HEK293 (cell line): ENCODE measurements at regions not wholly inside any gene's neighbourhood (a gene's known extent, or its start where the extent isn't known, plus 50 kb on each side); places are given as distances from the start of the nearest gene placed in this dataset.

ENCODE experiments used
- CTCF ChIA-PET: fragments of 350-600 bp; formaldehyde crosslinking; extraction: SDS; loops from one replicate; lab custom pipeline; 2021; ENCODE audit warnings: antibody characterized with exemption; lab: Yijun Ruan, JAX
- POLR2A ChIA-PET: fragments of 300-600 bp; formaldehyde crosslinking; extraction: SDS; loops from one replicate; lab custom pipeline; 2020; ENCODE audit warnings: antibody characterized with exemption, inconsistent platforms; lab: Yijun Ruan, JAX
- H3K27ac ChIP-seq: fragments of 200-500 bp; sonication (Bioruptor generic); 2 replicates; pipeline ENCODE4 v1.5.1; 2014; ENCODE audit warnings: low read depth, low read length, control low read depth, inconsistent platforms; ENCODE audit errors: extremely low read depth
- H3K36me3 ChIP-seq, 2 experiments: fragments of 200-500 bp in 1 of 2; sonication (Bioruptor generic) in 1 of 2; 1 replicate in 1 of 2; 2 replicates in 1 of 2; pipeline ENCODE4 v1.5.1; 2014 to 2017; ENCODE audit warnings: inconsistent platforms in 2 of 2, low read length in 2 of 2; ENCODE audit not compliant: control insufficient read depth in 2 of 2, insufficient read depth in 1 of 2
- H3K4me1 ChIP-seq: fragments of 200-500 bp; sonication (Bioruptor generic); 2 replicates; pipeline ENCODE4 v1.5.1; 2014; ENCODE audit warnings: mild to moderate bottlenecking, low read length, inconsistent platforms; ENCODE audit not compliant: control insufficient read depth, insufficient read depth
- H3K4me3 ChIP-seq: 2 replicates; pipeline ENCODE4 v1.5.1; 2011; ENCODE audit warnings: low read depth, mild to moderate bottlenecking, control low read depth, low read length, moderate library complexity
- H3K9me3 ChIP-seq: fragments of 200-500 bp; sonication (Bioruptor generic); 2 replicates; pipeline ENCODE4 v1.5.1; 2014; ENCODE audit warnings: low read depth, low read length, inconsistent platforms; ENCODE audit not compliant: control insufficient read depth, insufficient read depth
- GLI4 ChIP-seq: fragments of 450-650 bp; formaldehyde crosslinking; IDR thresholded peaks from 2 replicates; pipeline ENCODE4 v1.5.1; 2016; ENCODE audit warnings: missing biosample characterization, missing genetic modification characterization
- KLF10 ChIP-seq: fragments of 450-650 bp; IDR thresholded peaks from 2 replicates; pipeline ENCODE4 v1.5.1; 2018; ENCODE audit warnings: missing biosample characterization, mild to moderate bottlenecking, missing genetic modification characterization
- SALL2 ChIP-seq: fragments of 450-650 bp; formaldehyde crosslinking; IDR thresholded peaks from 2 replicates; pipeline ENCODE4 v1.5.0; 2017; ENCODE audit warnings: missing biosample characterization, mild to moderate bottlenecking, missing genetic modification characterization, borderline replicate concordance
- ZFP37 ChIP-seq: fragments of 450-650 bp; formaldehyde crosslinking; IDR thresholded peaks from 2 replicates; pipeline ENCODE4 v1.5.1; 2016; ENCODE audit warnings: missing biosample characterization, missing genetic modification characterization
- ZNF335 ChIP-seq: fragments of 450-650 bp; formaldehyde crosslinking; conservative IDR thresholded peaks from 2 replicates; pipeline ENCODE4 v1.5.1; 2016; ENCODE audit warnings: missing biosample characterization, missing genetic modification characterization
- ZNF394 ChIP-seq: fragments of 450-650 bp; formaldehyde crosslinking; IDR thresholded peaks from 2 replicates; pipeline ENCODE4 v1.5.1; 2016; ENCODE audit warnings: missing biosample characterization, missing genetic modification characterization, mild to moderate bottlenecking, moderate library complexity, borderline replicate concordance
- ZNF398 ChIP-seq: fragments of 450-650 bp; formaldehyde crosslinking; IDR thresholded peaks from 2 replicates; pipeline ENCODE4 v1.5.1; 2017; ENCODE audit warnings: missing biosample characterization, missing genetic modification characterization
- ZNF416 ChIP-seq: fragments of 450-650 bp; formaldehyde crosslinking; IDR thresholded peaks from 2 replicates; pipeline ENCODE4 v1.5.1; 2016; ENCODE audit warnings: missing biosample characterization, missing genetic modification characterization
- ZNF449 ChIP-seq: fragments of 450-650 bp; formaldehyde crosslinking; IDR thresholded peaks from 2 replicates; pipeline ENCODE4 v1.5.1; 2017; ENCODE audit warnings: missing biosample characterization, mild to moderate bottlenecking, missing genetic modification characterization, moderate library complexity
- ZNF48 ChIP-seq: fragments of 450-650 bp; formaldehyde crosslinking; IDR thresholded peaks from 2 replicates; pipeline ENCODE4 v1.5.1; 2016; ENCODE audit warnings: missing biosample characterization, missing genetic modification characterization
- ZNF530 ChIP-seq: fragments of 450-650 bp; formaldehyde crosslinking; IDR thresholded peaks from 2 replicates; pipeline ENCODE4 v1.5.1; 2016; ENCODE audit warnings: low read depth, missing biosample characterization, missing genetic modification characterization
- ZNF623 ChIP-seq: fragments of 450-650 bp; formaldehyde crosslinking; IDR thresholded peaks from 2 replicates; pipeline ENCODE4 v1.5.1; 2016; ENCODE audit warnings: missing biosample characterization, missing genetic modification characterization
- ZNF654 ChIP-seq: fragments of 450-650 bp; formaldehyde crosslinking; IDR thresholded peaks from 2 replicates; pipeline ENCODE4 v1.5.1; 2016; ENCODE audit warnings: low read depth, missing biosample characterization, missing genetic modification characterization
- ZNF768 ChIP-seq: fragments of 450-650 bp; formaldehyde crosslinking; IDR thresholded peaks from 2 replicates; pipeline ENCODE4 v1.5.1; 2018; ENCODE audit warnings: missing biosample characterization, mild to moderate bottlenecking, missing genetic modification characterization
- TF ChIP-seq, protein P1 (sequence below): fragments of 450-650 bp; formaldehyde crosslinking; IDR thresholded peaks from 2 replicates; pipeline ENCODE4 v1.5.1; 2016; ENCODE audit warnings: missing biosample characterization, missing genetic modification characterization

- ChIA-PET POLR2A (no interaction called here), CTCF (no interaction called here)
- H3K36me3 ChIP-seq: no peaks in the 10 kb centered on the region
- H3K9me3 ChIP-seq: no peaks in the 10 kb centered on the region
- 0 out of 2 replicates have a peak, but pooled peaks cover 2% of the 10 kb centered on the region for H3K4me1 ChIP-seq
- no peak overlapping the region for H3K4me3 ChIP-seq
- TF ChIP-seq ZNF335 (no peak), ZNF768 (tag by site-specific recombination) (no peak), ZNF530 (tag by site-specific recombination) (no peak)
- TF ChIP-seq, all 188 proteins: peak for 0
- no peak overlapping the region for H3K27ac ChIP-seq
These were observed 143.6 kb upstream of the RAB4A start for GRCh38 chr1:229127301-229127700.

GRCh38 chr1:229128066-229128608 is 142.8 kb upstream of the RAB4A start:
- H3K4me3 ChIP-seq: no peak overlapping the region
- H3K4me1 ChIP-seq: 0 out of 2 replicates have a peak, but pooled peaks cover 2% of the 10 kb centered on the region
- ChIA-PET CTCF (interaction anchor here (0.6 to 2.5 kb wide), 5 partner anchors 9 to 99 kb away, joined by 3 to 17 read pairs (median 4); no protein-coding TSS in a partner anchor), POLR2A (interaction anchor here (0.6 to 0.7 kb wide), 3 partner anchors 91 to 427 kb away, joined by 3 to 4 read pairs (median 3); no protein-coding TSS in a partner anchor)
- TF ChIP-seq ZNF416 (tag by site-specific recombination) (no peak), ZNF654 (tag by site-specific recombination) (no peak), GLI4 (tag by site-specific recombination) (no peak), ZNF394 (no peak), ZFP37 (tag by site-specific recombination) (no peak), ZNF398 (no peak), SALL2 (tag by site-specific recombination) (no peak), KLF10 (no peak), ZNF623 (tag by site-specific recombination) (no peak), ZNF48 (no peak)
- no peaks in the 10 kb centered on the region for H3K9me3 ChIP-seq
- H3K27ac ChIP-seq: no peak overlapping the region
- no peaks in the 10 kb centered on the region for H3K36me3 ChIP-seq

DNA sequence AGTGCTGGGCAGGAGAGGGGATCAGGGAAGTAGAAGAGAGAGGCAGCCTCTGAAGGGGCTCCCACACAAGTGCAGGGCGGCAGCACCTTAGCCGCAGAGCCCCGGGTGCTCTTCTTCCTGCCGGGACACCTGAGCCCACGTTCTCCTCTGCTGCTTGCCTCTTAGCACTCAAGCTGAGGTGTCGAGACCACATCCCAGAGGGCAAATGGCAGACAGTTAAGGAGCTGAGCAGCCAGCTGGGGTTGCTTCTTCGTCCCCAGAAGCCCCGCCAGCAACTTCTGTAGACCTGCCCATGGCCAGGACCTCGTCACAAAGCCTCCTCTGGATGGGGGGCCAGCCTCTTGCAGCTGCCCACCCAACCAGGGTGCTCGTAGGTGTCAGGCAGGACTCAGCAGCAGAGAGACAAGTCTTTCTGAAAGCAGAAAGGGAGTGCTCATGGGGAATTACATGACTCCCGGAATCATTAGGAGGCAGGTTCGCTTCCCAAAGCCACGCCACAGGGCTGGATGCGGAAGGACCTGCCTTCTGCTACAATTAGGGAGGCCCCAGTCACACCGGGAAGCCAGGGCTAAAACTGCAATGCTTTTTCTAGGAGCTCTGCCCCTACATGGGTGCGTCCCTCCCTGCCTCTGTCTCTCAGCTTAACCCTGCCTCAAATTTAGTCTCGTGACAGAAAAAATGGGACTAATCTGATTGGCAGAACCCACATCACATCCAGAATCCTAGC is 141.4 kb upstream of the RAB4A start:
- Histone ChIP-seq H3K4me3 (no peak overlapping the region), H3K4me1 (0 out of 2 replicates have a peak, but pooled peaks cover 2% of the 10 kb centered on the region), H3K27ac (no peak overlapping the region), H3K36me3 (no peaks in the 10 kb centered on the region), H3K9me3 (no peaks in the 10 kb centered on the region)
- TF ChIP-seq ZNF449 (tag by site-specific recombination): peak; percentile 52; the same call in 1 of the 2 replicates
- TF ChIP-seq, protein P1, sequence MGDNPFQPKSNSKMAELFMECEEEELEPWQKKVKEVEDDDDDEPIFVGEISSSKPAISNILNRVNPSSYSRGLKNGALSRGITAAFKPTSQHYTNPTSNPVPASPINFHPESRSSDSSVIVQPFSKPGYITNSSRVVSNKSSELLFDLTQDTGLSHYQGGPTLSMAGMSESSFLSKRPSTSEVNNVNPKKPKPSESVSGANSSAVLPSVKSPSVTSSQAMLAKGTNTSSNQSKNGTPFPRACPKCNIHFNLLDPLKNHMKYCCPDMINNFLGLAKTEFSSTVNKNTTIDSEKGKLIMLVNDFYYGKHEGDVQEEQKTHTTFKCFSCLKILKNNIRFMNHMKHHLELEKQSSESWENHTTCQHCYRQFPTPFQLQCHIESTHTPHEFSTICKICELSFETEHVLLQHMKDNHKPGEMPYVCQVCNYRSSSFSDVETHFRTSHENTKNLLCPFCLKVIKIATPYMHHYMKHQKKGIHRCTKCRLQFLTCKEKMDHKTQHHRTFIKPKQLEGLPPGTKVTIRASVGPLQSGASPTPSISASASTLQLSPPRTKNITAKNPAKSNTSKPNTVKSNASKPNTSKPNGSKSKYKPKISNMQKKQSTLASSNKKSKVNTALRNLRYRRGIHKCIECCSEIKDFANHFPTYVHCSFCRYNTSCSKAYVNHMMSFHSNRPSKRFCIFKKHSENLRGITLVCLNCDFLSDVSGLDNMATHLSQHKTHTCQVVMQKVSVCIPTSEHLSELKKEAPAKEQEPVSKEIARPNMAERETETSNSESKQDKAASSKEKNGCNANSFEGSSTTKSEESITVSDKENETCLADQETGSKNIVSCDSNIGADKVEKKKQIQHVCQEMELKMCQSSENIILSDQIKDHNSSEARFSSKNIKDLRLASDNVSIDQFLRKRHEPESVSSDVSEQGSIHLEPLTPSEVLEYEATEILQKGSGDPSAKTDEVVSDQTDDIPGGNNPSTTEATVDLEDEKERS (tag by site-specific recombination): no peak
- POLR2A ChIA-PET: interaction anchor here (1.0 kb wide), 1 partner anchor 19 kb away, joined by 3 read pairs; no protein-coding TSS in a partner anchor
- CTCF ChIA-PET: interaction anchor here (0.6 to 2.5 kb wide), 7 partner anchors 8 to 184 kb away, joined by 3 to 17 read pairs (median 4); no protein-coding TSS in a partner anchor
